ENCODE measurements at regions not wholly inside any gene's neighbourhood (a gene's known extent, or its start where the extent isn't known, plus 50 kb on each side); places are given as distances from the start of the nearest gene placed in this dataset.

DNA sequence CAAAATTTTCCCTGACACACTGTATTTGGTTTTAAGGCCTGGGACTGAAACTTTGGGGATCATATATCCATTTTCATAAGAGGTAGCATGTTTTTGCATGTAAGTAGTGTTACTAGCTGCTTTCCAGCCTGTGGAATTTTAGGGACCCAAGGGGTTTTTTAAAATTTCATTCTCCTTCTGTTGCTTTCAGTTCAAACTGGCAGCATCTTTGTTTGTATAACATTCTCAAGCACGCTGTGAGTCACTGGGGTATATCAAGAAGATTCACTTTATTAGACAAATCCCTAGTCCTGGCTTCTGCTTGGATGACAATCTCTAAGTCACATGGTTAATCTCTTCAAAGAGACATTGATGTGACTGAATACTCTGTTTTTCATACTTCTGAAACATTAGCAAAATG is 479.0 kb downstream of the CYLC2 start:
- WGBS, 2 donors (ENCODE audit: extremely low coverage in 2 of 2, insufficient read length in 2 of 2, insufficient replicate concordance in 1 of 2): no CpG with 5 or more reads among the region's 1 CpG
- H2AK5ac ChIP-seq (ENCODE audit: low read depth, low read length): no peak overlapping the region

DNA sequence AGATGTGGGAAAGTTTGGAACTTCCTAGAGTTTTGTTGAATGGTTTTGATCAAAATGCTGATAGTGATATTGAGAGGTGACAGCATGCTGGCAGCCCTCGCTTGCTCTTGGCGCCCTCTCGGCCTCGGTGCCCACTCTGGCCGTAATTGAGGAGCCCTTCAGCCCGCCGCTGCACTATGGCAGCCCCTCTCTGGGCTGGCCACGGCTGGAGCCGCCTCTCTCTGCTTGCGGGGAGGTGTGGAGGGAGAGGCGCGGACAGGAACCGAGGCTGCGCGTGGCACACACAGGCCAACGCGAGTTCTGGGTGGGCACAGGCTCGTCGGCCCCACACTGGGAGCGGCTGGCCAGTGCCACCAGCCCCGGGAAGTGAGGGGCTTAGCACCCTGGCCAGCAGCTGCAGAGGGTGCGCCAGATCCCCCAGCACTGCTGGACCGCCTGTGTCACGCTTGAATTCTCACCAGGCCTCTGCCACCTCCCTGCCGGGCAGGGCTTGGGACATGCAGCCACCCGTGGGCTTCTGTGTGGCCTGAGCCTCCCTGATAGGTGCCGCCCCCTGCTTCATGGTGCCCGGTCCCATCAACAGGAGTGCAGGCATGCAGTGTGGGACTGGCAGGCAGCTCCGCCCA is 488.5 kb downstream of the CYLC2 start:
- H2AK5ac ChIP-seq (ENCODE audit: low read depth, low read length): no peak overlapping the region
- no CpG with 5 or more reads among the region's 29 CpGs for WGBS, 2 donors (ENCODE audit: extremely low coverage in 2 of 2, insufficient read length in 2 of 2, insufficient replicate concordance in 1 of 2)

More for the DNA sequence above, 479.0 kb downstream of the CYLC2 start:
- H2AFZ ChIP-seq (ENCODE audit: low read length): no peak overlapping the region
- H3K9ac ChIP-seq (ENCODE audit: low read depth, low read length, poor library complexity): no peak overlapping the region
- no peak overlapping the region for H4K8ac ChIP-seq (ENCODE audit: low read depth, low read length)
- no peak overlapping the region for H3K4ac ChIP-seq (ENCODE audit: low read length)
- H3K4me3 ChIP-seq (ENCODE audit: low read length in 2 of 2): no peak overlapping the region
- no peak overlapping the region for H3K4me2 ChIP-seq (ENCODE audit: insufficient read depth, low read length, poor library complexity, severe bottlenecking)
- no peak overlapping the region for H2BK15ac ChIP-seq (ENCODE audit: low read length)
- no peak overlapping the region for H3K18ac ChIP-seq (ENCODE audit: low read length)
- no peaks in the 10 kb centered on the region for H3K36me3 ChIP-seq (replicated peaks in 1 of 2; ENCODE audit: control insufficient read depth in 2 of 2, insufficient read depth in 2 of 2, low read length in 2 of 2)
- H3K9me3 ChIP-seq (replicated peaks in 1 of 2; ENCODE audit: control insufficient read depth in 2 of 2, insufficient read depth in 1 of 2, low read depth in 1 of 2, low read length in 2 of 2): no peaks in the 10 kb centered on the region
- no peak overlapping the region for H3K23ac ChIP-seq (ENCODE audit: low read depth, low read length, poor library complexity)
- DNase-seq (ENCODE audit: low spot score): no peak
- no peaks in the 10 kb centered on the region for H3K27me3 ChIP-seq (ENCODE audit: control insufficient read depth in 3 of 3, insufficient read depth in 3 of 3, low read depth in 1 of 3, low read length in 3 of 3)
- no peak overlapping the region for H2BK5ac ChIP-seq (ENCODE audit: low read length)
- no peak overlapping the region for H4K91ac ChIP-seq (ENCODE audit: low read depth, low read length, poor library complexity)
- no peaks in the 10 kb centered on the region for H3K79me1 ChIP-seq (ENCODE audit: low read depth, low read length)
- no peak overlapping the region for H2BK120ac ChIP-seq (ENCODE audit: low read depth, low read length)
- H2BK12ac ChIP-seq (ENCODE audit: low read length): no peak overlapping the region
- H3K4me1 ChIP-seq (ENCODE audit: control insufficient read depth in 2 of 2, insufficient read depth in 1 of 2, low read depth in 1 of 2, low read length in 2 of 2): no peaks in the 10 kb centered on the region
- no peak overlapping the region for H3K14ac ChIP-seq (ENCODE audit: low read length)
- H3K27ac ChIP-seq (replicated peaks; ENCODE audit: low read length): no peak overlapping the region

GRCh38 chr9:103485138-103485537 is 490.0 kb downstream of the CYLC2 start:
- no peak overlapping the region for H3K9ac ChIP-seq (ENCODE audit: low read depth, low read length, poor library complexity)
- no peak overlapping the region for H2AK5ac ChIP-seq (ENCODE audit: low read depth, low read length)
- no peak overlapping the region for H3K27ac ChIP-seq (replicated peaks; ENCODE audit: low read length)
- no CpG with 5 or more reads among the region's 3 CpGs for WGBS, 2 donors (ENCODE audit: extremely low coverage in 2 of 2, insufficient read length in 2 of 2, insufficient replicate concordance in 1 of 2)
- no peak overlapping the region for H2BK15ac ChIP-seq (ENCODE audit: low read length)
- no peak overlapping the region for H2BK12ac ChIP-seq (ENCODE audit: low read length)
- no peak for DNase-seq (ENCODE audit: low spot score)
- H3K14ac ChIP-seq (ENCODE audit: low read length): no peak overlapping the region
- H3K4me1 ChIP-seq (ENCODE audit: control insufficient read depth in 2 of 2, insufficient read depth in 1 of 2, low read depth in 1 of 2, low read length in 2 of 2): no peaks in the 10 kb centered on the region
- no peak overlapping the region for H4K91ac ChIP-seq (ENCODE audit: low read depth, low read length, poor library complexity)
- no peak overlapping the region for H2BK5ac ChIP-seq (ENCODE audit: low read length)
- no peak overlapping the region for H3K23ac ChIP-seq (ENCODE audit: low read depth, low read length, poor library complexity)
- H2BK120ac ChIP-seq (ENCODE audit: low read depth, low read length): no peak overlapping the region
- H3K79me1 ChIP-seq (ENCODE audit: low read depth, low read length): no peaks in the 10 kb centered on the region
- H3K36me3 ChIP-seq (replicated peaks in 1 of 2; ENCODE audit: control insufficient read depth in 2 of 2, insufficient read depth in 2 of 2, low read length in 2 of 2): no peaks in the 10 kb centered on the region
- H3K4ac ChIP-seq (ENCODE audit: low read length): no peak overlapping the region
- H3K9me3 ChIP-seq (replicated peaks in 1 of 2; ENCODE audit: control insufficient read depth in 2 of 2, insufficient read depth in 1 of 2, low read depth in 1 of 2, low read length in 2 of 2): no peaks in the 10 kb centered on the region
- H4K8ac ChIP-seq (ENCODE audit: low read depth, low read length): no peak overlapping the region
- no peak overlapping the region for H3K18ac ChIP-seq (ENCODE audit: low read length)
- no peak overlapping the region for H3K4me2 ChIP-seq (ENCODE audit: insufficient read depth, low read length, poor library complexity, severe bottlenecking)
- H2AFZ ChIP-seq (ENCODE audit: low read length): no peak overlapping the region
- no peaks in the 10 kb centered on the region for H3K27me3 ChIP-seq (ENCODE audit: control insufficient read depth in 3 of 3, insufficient read depth in 3 of 3, low read depth in 1 of 3, low read length in 3 of 3)
- peak overlapping the region in 1 of 2 donors; percentile 55 for H3K4me3 ChIP-seq (ENCODE audit: low read length in 2 of 2)

More for the DNA sequence above, 488.5 kb downstream of the CYLC2 start:
- no peaks in the 10 kb centered on the region for H3K9me3 ChIP-seq (replicated peaks in 1 of 2; ENCODE audit: control insufficient read depth in 2 of 2, insufficient read depth in 1 of 2, low read depth in 1 of 2, low read length in 2 of 2)
- no peaks in the 10 kb centered on the region for H3K4me1 ChIP-seq (ENCODE audit: control insufficient read depth in 2 of 2, insufficient read depth in 1 of 2, low read depth in 1 of 2, low read length in 2 of 2)
- H4K8ac ChIP-seq (ENCODE audit: low read depth, low read length): no peak overlapping the region
- H3K27ac ChIP-seq (replicated peaks; ENCODE audit: low read length): no peak overlapping the region
- H3K4ac ChIP-seq (ENCODE audit: low read length): no peak overlapping the region
- H2BK120ac ChIP-seq (ENCODE audit: low read depth, low read length): no peak overlapping the region
- H3K23ac ChIP-seq (ENCODE audit: low read depth, low read length, poor library complexity): no peak overlapping the region
- no peak overlapping the region for H3K14ac ChIP-seq (ENCODE audit: low read length)
- no peak for DNase-seq (ENCODE audit: low spot score)
- no peak overlapping the region for H3K4me3 ChIP-seq (ENCODE audit: low read length in 2 of 2)
- H3K79me1 ChIP-seq (ENCODE audit: low read depth, low read length): no peaks in the 10 kb centered on the region
- H3K4me2 ChIP-seq (ENCODE audit: insufficient read depth, low read length, poor library complexity, severe bottlenecking): no peak overlapping the region
- no peak overlapping the region for H2BK5ac ChIP-seq (ENCODE audit: low read length)
- no peak overlapping the region for H3K9ac ChIP-seq (ENCODE audit: low read depth, low read length, poor library complexity)
- H3K18ac ChIP-seq (ENCODE audit: low read length): peak overlapping the region; percentile 28
- no peak overlapping the region for H4K91ac ChIP-seq (ENCODE audit: low read depth, low read length, poor library complexity)
- no peaks in the 10 kb centered on the region for H3K36me3 ChIP-seq (replicated peaks in 1 of 2; ENCODE audit: control insufficient read depth in 2 of 2, insufficient read depth in 2 of 2, low read length in 2 of 2)
- H3K27me3 ChIP-seq (ENCODE audit: control insufficient read depth in 3 of 3, insufficient read depth in 3 of 3, low read depth in 1 of 3, low read length in 3 of 3): no peaks in the 10 kb centered on the region
- no peak overlapping the region for H2AFZ ChIP-seq (ENCODE audit: low read length)
- no peak overlapping the region for H2BK15ac ChIP-seq (ENCODE audit: low read length)
- no peak overlapping the region for H2BK12ac ChIP-seq (ENCODE audit: low read length)

DNA sequence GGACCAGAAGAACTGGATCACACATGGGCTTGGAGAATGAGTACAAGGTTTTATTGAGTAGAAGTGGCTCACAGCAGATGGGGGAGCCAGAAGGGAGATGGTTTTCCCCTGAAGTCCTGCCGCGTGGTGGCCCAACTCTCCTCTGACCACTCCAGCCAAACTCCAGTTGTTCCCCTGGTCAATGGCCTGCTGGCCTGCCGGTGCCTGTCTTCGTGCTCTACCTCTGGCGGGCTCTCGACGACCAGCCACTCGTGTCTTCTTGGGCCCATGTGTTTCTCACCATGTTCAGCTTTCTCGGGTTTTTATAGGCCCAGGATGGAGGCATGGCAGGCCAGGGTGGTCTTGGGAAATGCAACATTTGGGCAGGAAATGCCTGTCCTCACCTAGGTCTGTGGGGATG is 519.6 kb downstream of the CYLC2 start:
- no peak overlapping the region for H3K18ac ChIP-seq (ENCODE audit: low read length)
- H3K79me1 ChIP-seq (ENCODE audit: low read depth, low read length): no peaks in the 10 kb centered on the region
- H4K91ac ChIP-seq (ENCODE audit: low read depth, low read length, poor library complexity): no peak overlapping the region
- no peaks in the 10 kb centered on the region for H3K9me3 ChIP-seq (replicated peaks in 1 of 2; ENCODE audit: control insufficient read depth in 2 of 2, insufficient read depth in 1 of 2, low read depth in 1 of 2, low read length in 2 of 2)
- H3K27me3 ChIP-seq (ENCODE audit: control insufficient read depth in 3 of 3, insufficient read depth in 3 of 3, low read depth in 1 of 3, low read length in 3 of 3): no peaks in the 10 kb centered on the region
- H3K27ac ChIP-seq (replicated peaks; ENCODE audit: low read length): no peak overlapping the region
- H3K4me2 ChIP-seq (ENCODE audit: insufficient read depth, low read length, poor library complexity, severe bottlenecking): no peak overlapping the region
- H3K4me3 ChIP-seq (ENCODE audit: low read length in 2 of 2): no peak overlapping the region
- no peak overlapping the region for H3K9ac ChIP-seq (ENCODE audit: low read depth, low read length, poor library complexity)
- H4K8ac ChIP-seq (ENCODE audit: low read depth, low read length): no peak overlapping the region
- H2BK12ac ChIP-seq (ENCODE audit: low read length): no peak overlapping the region
- H2AK5ac ChIP-seq (ENCODE audit: low read depth, low read length): no peak overlapping the region
- no peak overlapping the region for H2BK120ac ChIP-seq (ENCODE audit: low read depth, low read length)
- H3K14ac ChIP-seq (ENCODE audit: low read length): no peak overlapping the region
- no peaks in the 10 kb centered on the region for H3K36me3 ChIP-seq (replicated peaks in 1 of 2; ENCODE audit: control insufficient read depth in 2 of 2, insufficient read depth in 2 of 2, low read length in 2 of 2)
- no peak overlapping the region for H3K4ac ChIP-seq (ENCODE audit: low read length)
- no peak overlapping the region for H2BK5ac ChIP-seq (ENCODE audit: low read length)
- WGBS, 2 donors (ENCODE audit: extremely low coverage in 2 of 2, insufficient read length in 2 of 2, insufficient replicate concordance in 1 of 2): no CpG with 5 or more reads among the region's 9 CpGs
- DNase-seq (ENCODE audit: low spot score): no peak
- H2BK15ac ChIP-seq (ENCODE audit: low read length): no peak overlapping the region
- no peak overlapping the region for H2AFZ ChIP-seq (ENCODE audit: low read length)
- H3K23ac ChIP-seq (ENCODE audit: low read depth, low read length, poor library complexity): no peak overlapping the region
- H3K4me1 ChIP-seq (ENCODE audit: control insufficient read depth in 2 of 2, insufficient read depth in 1 of 2, low read depth in 1 of 2, low read length in 2 of 2): no peaks in the 10 kb centered on the region
